Endothelial cell of umbilical vein (primary cell): ENCODE measurements at regions not wholly inside any gene's neighbourhood (a gene's known extent, or its start where the extent isn't known, plus 50 kb on each side); places are given as distances from the start of the nearest gene placed in this dataset.

Experiments
- BruUV-seq: library from RNA; stranded (reverse); fragments of 400-500 nt; replicated peaks from 2 replicates; lab custom pipeline; 2021; lab: Mats Ljungman, UMichigan
- CTCF ChIA-PET: fragments of 300-600, 350-600 bp; sonication (Branson Sonifier 250); formaldehyde crosslinking; loops from one replicate; lab custom pipeline; 2021; ENCODE audit warnings: antibody characterized with exemption, inconsistent platforms; lab: Charles Lee
- POLR2A ChIA-PET: fragments of 300-600, 350-600 bp; sonication (Branson Sonifier 250); formaldehyde crosslinking; loops from one replicate; lab custom pipeline; 2021; ENCODE audit warnings: antibody characterized with exemption, inconsistent platforms; lab: Charles Lee
- DNase-seq: peaks from one replicate; pipeline ENCODE4 v3.0.0-alpha.2; 2011; ENCODE audit warnings: low read depth, low spot score
- FAIRE-seq: peaks from 2 replicates; lab custom pipeline; 2011; peaks lifted over from hg19 to GRCh38; lab: Jason Lieb, UNC
- H2AFZ ChIP-seq: 2 replicates; pipeline ENCODE4 v1.6.0; 2012; ENCODE audit warnings: low read depth, low read length, control low read depth, inconsistent platforms
- H3K27ac ChIP-seq: 2 replicates; pipeline ENCODE4 v1.5.1; 2011; ENCODE audit warnings: low read depth, mild to moderate bottlenecking, control low read depth, low read length, moderate library complexity; ENCODE audit not compliant: insufficient read depth
- H3K27me3 ChIP-seq, 2 experiments: 2 replicates each; pipeline versions ENCODE4 v1.6.0 to v1.6.1; 2011; ENCODE audit warnings: low read length in 2 of 2, mixed read lengths in 1 of 2; ENCODE audit not compliant: control insufficient read depth in 2 of 2, insufficient read depth in 2 of 2
- H3K36me3 ChIP-seq, 2 experiments: 2 replicates in 1 of 2; 3 replicates in 1 of 2; pipeline ENCODE4 v1.5.1; 2011; ENCODE audit warnings: low read length in 2 of 2, mild to moderate bottlenecking in 1 of 2, moderate library complexity in 1 of 2; ENCODE audit not compliant: control insufficient read depth in 2 of 2, insufficient read depth in 2 of 2; ENCODE audit errors: extremely low read depth in 1 of 2
- H3K4me1 ChIP-seq: 3 replicates; pipeline ENCODE4 v1.5.1; 2011; ENCODE audit warnings: mild to moderate bottlenecking, low read length; ENCODE audit not compliant: control insufficient read depth, insufficient read depth; ENCODE audit errors: extremely low read depth
- H3K4me2 ChIP-seq: 2 replicates; pipeline ENCODE4 v1.6.1; 2011; ENCODE audit warnings: low read length, control low read depth, mixed read lengths; ENCODE audit not compliant: insufficient read depth
- H3K4me3 ChIP-seq, 3 experiments: fragments of 200-600 bp in 1 of 3; sonication (generic), shearing (Covaris generic) in 1 of 3; replicated peaks in 1 of 3; 2 replicates each; pipeline ENCODE4 v1.5.1; 2011 to 2016; ENCODE audit warnings: control low read depth in 3 of 3, low read length in 3 of 3, mild to moderate bottlenecking in 2 of 3, inconsistent platforms in 1 of 3, low read depth in 1 of 3, moderate library complexity in 1 of 3; ENCODE audit not compliant: insufficient read depth in 1 of 3
- H3K79me2 ChIP-seq: 2 replicates; pipeline ENCODE4 v1.6.0; 2012; ENCODE audit warnings: low read length, inconsistent platforms; ENCODE audit not compliant: control insufficient read depth, insufficient read depth
- H3K9ac ChIP-seq: replicated peaks from 2 replicates; pipeline ENCODE3; 2011; ENCODE audit warnings: low read length, control low read depth; ENCODE audit not compliant: insufficient read depth; ENCODE audit errors: extremely low read depth
- H3K9me1 ChIP-seq: replicated peaks from 3 replicates; pipeline ENCODE4 v1.6.0; 2011; ENCODE audit warnings: mild to moderate bottlenecking, low read length; ENCODE audit not compliant: control insufficient read depth, insufficient read depth; ENCODE audit errors: extremely low read depth
- H3K9me3 ChIP-seq: replicated peaks from 2 replicates; pipeline ENCODE4 v1.5.1; 2012; ENCODE audit warnings: low read length, inconsistent platforms; ENCODE audit not compliant: control insufficient read depth, insufficient read depth
- H4K20me1 ChIP-seq: replicated peaks from 2 replicates; pipeline ENCODE3; 2011; ENCODE audit warnings: mild to moderate bottlenecking, low read length; ENCODE audit not compliant: control insufficient read depth, insufficient read depth; ENCODE audit errors: extremely low read depth
- CTCF ChIP-seq, 2 donors: IDR thresholded peaks; 1 replicate in 1 of 2; 2 replicates in 1 of 2; pipeline ENCODE4 v1.5.1; 2011; ENCODE audit warnings: low read length in 2 of 2, mild to moderate bottlenecking in 2 of 2, moderate library complexity in 2 of 2, control low read depth in 1 of 2, inconsistent platforms in 1 of 2, low read depth in 1 of 2; ENCODE audit not compliant: insufficient read depth in 1 of 2; ENCODE audit errors: extremely low read depth in 1 of 2
- FOS ChIP-seq: IDR thresholded peaks from 2 replicates; pipeline ENCODE4 v1.6.1; 2011; ENCODE audit warnings: mild to moderate bottlenecking, low read length, moderate library complexity, borderline replicate concordance; ENCODE audit not compliant: insufficient read depth
- GATA2 ChIP-seq: IDR thresholded peaks from 2 replicates; pipeline ENCODE4 v1.7.0; 2011; ENCODE audit warnings: low read depth, mild to moderate bottlenecking, moderate library complexity, mixed read lengths, low read length; ENCODE audit not compliant: insufficient read length, insufficient read depth
- MYC ChIP-seq: IDR thresholded peaks from one replicate; pipeline ENCODE4 v1.6.1; 2011; ENCODE audit warnings: mild to moderate bottlenecking, low read depth, low read length
- POLR2A ChIP-seq: IDR thresholded peaks from 2 replicates; pipeline ENCODE4 v1.6.1; 2012; ENCODE audit warnings: low read depth, mild to moderate bottlenecking, control low read depth, low read length
- POLR2AphosphoS5 ChIP-seq: IDR thresholded peaks from 2 replicates; pipeline ENCODE4 v1.6.1; 2012; ENCODE audit warnings: low read depth, mild to moderate bottlenecking, control low read depth, low read length, moderate library complexity; ENCODE audit not compliant: insufficient read depth
- dilution Hi-C: fragments of 300-500 bp; cut with MboI; formaldehyde crosslinking; loops from one replicate; pipeline ENCODE4 v1.15.0; 2019; ENCODE audit warnings: low sequenced_read_pairs; ENCODE audit not compliant: extremely low pct_ligation_motif_present
- intact Hi-C: fragments of 100-400 bp; cut with micrococcal nuclease; formaldehyde crosslinking; loops from one replicate; pipeline ENCODE4 v1.10.0; 2022
- TF ChIP-seq, protein P1 (sequence below): IDR thresholded peaks from 2 replicates; pipeline ENCODE4 v1.6.1; 2011; ENCODE audit not compliant: insufficient read depth, insufficient read length

- TF ChIP-seq POLR2AphosphoS5 (no peak), MYC (no peak), POLR2A (no peak), GATA2 (no peak), FOS (no peak), CTCF (IDR thresholded peaks at IDR 0.05; ENCODE audit: extremely low read depth in 1 of 2, insufficient read depth in 1 of 2, low read depth in 1 of 2, low read length in 2 of 2) (no peak)
- TF ChIP-seq, protein P1, sequence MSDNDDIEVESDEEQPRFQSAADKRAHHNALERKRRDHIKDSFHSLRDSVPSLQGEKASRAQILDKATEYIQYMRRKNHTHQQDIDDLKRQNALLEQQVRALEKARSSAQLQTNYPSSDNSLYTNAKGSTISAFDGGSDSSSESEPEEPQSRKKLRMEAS, result no peak
- Histone ChIP-seq H2AFZ (no peak overlapping the region), H3K4me2 (no peak overlapping the region), H3K79me2 (no peaks in the 10 kb centered on the region), H4K20me1 (no peaks in the 10 kb centered on the region), H3K9me1 (no peaks in the 10 kb centered on the region), H3K27me3 (no peaks in the 10 kb centered on the region), H3K9ac (no peak overlapping the region), H3K9me3 (peaks cover 2% of the 10 kb centered on the region), H3K4me3 (no peak overlapping the region), H3K4me1 (no peaks in the 10 kb centered on the region), H3K36me3 (no peaks in the 10 kb centered on the region), H3K27ac (no peak overlapping the region)
- dilution Hi-C loops (no loop called here), intact Hi-C loops (no loop called here)
- ChIA-PET CTCF (no interaction called here), POLR2A (no interaction called here)
- FAIRE-seq (no peak), DNase-seq (no peak)
- BruUV-seq, result no TSS peak
Observed at GRCh38 chr4:23368081-23368697, 521.7 kb downstream of the PPARGC1A start.
